Erythroblast (primary cell): ENCODE measurements at regions not wholly inside any gene's neighbourhood (a gene's known extent, or its start where the extent isn't known, plus 50 kb on each side); places are given as distances from the start of the nearest gene placed in this dataset.

Experiments
- GATA1 ChIP-seq: IDR thresholded peaks from 2 replicates; pipeline ENCODE4 v1.6.1; 2011; ENCODE audit warnings: low read depth, mild to moderate bottlenecking, control low read depth, low read length, moderate library complexity
- POLR2A ChIP-seq: IDR thresholded peaks from 2 replicates; pipeline ENCODE4 v1.6.1; 2011; ENCODE audit warnings: mild to moderate bottlenecking, low read length

DNA sequence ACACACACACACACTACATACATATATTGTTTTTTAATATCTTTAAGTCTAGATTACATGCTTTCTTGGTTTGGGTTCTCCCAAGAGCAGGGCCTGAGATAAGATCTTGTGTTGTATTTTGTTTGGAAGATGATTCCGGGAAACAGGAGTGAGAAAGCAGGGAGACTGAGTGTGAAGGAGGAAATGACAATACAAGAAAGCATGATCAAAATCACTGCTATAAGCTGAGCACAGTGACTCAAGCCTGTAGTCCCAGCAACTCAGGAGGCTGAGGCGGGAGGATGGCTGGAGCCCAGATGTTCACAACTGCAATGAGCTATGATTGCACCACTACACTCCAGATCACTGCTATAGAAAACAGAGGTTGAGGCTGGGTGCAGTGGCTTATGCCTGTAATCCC lies 267.6 kb downstream of the SKIDA1 start:
- no peak for TF ChIP-seq POLR2A
- TF ChIP-seq GATA1 = no peak
